MCF 10A (cell line): ENCODE measurements at regions not wholly inside any gene's neighbourhood (a gene's known extent, or its start where the extent isn't known, plus 50 kb on each side); places are given as distances from the start of the nearest gene placed in this dataset.

Source experiments
- BruUV-seq: library from RNA; stranded (reverse); fragments of 400-500 nt; replicated peaks from 2 replicates; lab custom pipeline; 2021; lab: Mats Ljungman, UMichigan
- CTCF ChIA-PET: fragments of 300-600 bp; sonication (Branson Sonifier 250); formaldehyde crosslinking; extraction: SDS; loops from one replicate; lab custom pipeline; 2021; ENCODE audit warnings: antibody characterized with exemption, inconsistent platforms; lab: Yijun Ruan, JAX
- POLR2A ChIA-PET: fragments of 300-600, 350-650 bp; sonication (Branson Sonifier 250); formaldehyde crosslinking; extraction: SDS; loops from one replicate; lab custom pipeline; 2020; ENCODE audit warnings: antibody characterized with exemption, inconsistent platforms; lab: Yijun Ruan, JAX
- DNase-seq: peaks from one replicate; pipeline ENCODE4 v3.0.0-alpha.2; 2018; ENCODE audit not compliant: unreplicated experiment
- H3K27ac Mint-ChIP-seq: one replicate; pipeline ENCODE4 v1.8.0; 2022; ENCODE audit warnings: mild to moderate bottlenecking, low read depth, mixed read lengths; ENCODE audit not compliant: unreplicated experiment
- H3K27me3 Mint-ChIP-seq: one replicate; pipeline ENCODE4 v1.8.0; 2022; ENCODE audit warnings: mixed read lengths; ENCODE audit not compliant: insufficient read depth, unreplicated experiment
- H3K36me3 Mint-ChIP-seq: one replicate; pipeline ENCODE4 v1.8.0; 2022; ENCODE audit warnings: mild to moderate bottlenecking, moderate library complexity, mixed read lengths; ENCODE audit not compliant: insufficient read depth, unreplicated experiment
- H3K4me1 Mint-ChIP-seq: one replicate; pipeline ENCODE4 v1.8.0; 2022; ENCODE audit warnings: mixed read lengths; ENCODE audit not compliant: insufficient read depth, unreplicated experiment
- H3K4me3 Mint-ChIP-seq: one replicate; pipeline ENCODE4 v1.8.0; 2022; ENCODE audit warnings: mild to moderate bottlenecking, moderate library complexity, mixed read lengths; ENCODE audit not compliant: unreplicated experiment
- H3K9me3 Mint-ChIP-seq: one replicate; pipeline ENCODE4 v1.8.0; 2022; ENCODE audit warnings: mixed read lengths; ENCODE audit not compliant: unreplicated experiment
- intact Hi-C: fragments of 100-400 bp; cut with micrococcal nuclease; formaldehyde crosslinking; loops from 2 replicates; pipeline ENCODE4 v1.14.1; 2022
- TF ChIP-seq, protein P1 (sequence below): fragments of 200-600 bp; IDR thresholded peaks from one replicate; pipeline ENCODE4 v1.8.0; 2022; ENCODE audit warnings: antibody characterized with exemption, mild to moderate bottlenecking; ENCODE audit not compliant: unreplicated experiment

- intact Hi-C loops: no loop called here
- CTCF ChIA-PET: interaction anchor here (0.6 kb wide), 1 partner anchor 971 kb away, joined by 3 read pairs; no protein-coding TSS in a partner anchor
- Mint-ChIP-seq H3K27ac (peak overlapping the region; percentile 57), H3K4me3 (no peak overlapping the region), H3K36me3 (no peaks in the 10 kb centered on the region), H3K4me1 (peaks cover 11% of the 10 kb centered on the region), H3K27me3 (no peaks in the 10 kb centered on the region), H3K9me3 (peaks cover 5% of the 10 kb centered on the region)
- TF ChIP-seq, protein P1, sequence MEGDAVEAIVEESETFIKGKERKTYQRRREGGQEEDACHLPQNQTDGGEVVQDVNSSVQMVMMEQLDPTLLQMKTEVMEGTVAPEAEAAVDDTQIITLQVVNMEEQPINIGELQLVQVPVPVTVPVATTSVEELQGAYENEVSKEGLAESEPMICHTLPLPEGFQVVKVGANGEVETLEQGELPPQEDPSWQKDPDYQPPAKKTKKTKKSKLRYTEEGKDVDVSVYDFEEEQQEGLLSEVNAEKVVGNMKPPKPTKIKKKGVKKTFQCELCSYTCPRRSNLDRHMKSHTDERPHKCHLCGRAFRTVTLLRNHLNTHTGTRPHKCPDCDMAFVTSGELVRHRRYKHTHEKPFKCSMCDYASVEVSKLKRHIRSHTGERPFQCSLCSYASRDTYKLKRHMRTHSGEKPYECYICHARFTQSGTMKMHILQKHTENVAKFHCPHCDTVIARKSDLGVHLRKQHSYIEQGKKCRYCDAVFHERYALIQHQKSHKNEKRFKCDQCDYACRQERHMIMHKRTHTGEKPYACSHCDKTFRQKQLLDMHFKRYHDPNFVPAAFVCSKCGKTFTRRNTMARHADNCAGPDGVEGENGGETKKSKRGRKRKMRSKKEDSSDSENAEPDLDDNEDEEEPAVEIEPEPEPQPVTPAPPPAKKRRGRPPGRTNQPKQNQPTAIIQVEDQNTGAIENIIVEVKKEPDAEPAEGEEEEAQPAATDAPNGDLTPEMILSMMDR: no peak
- BruUV-seq: no TSS peak
- POLR2A ChIA-PET: no interaction called here
- DNase-seq: peak; percentile 77
Measured at GRCh38 chr2:13558368-13558767, 841.6 kb downstream of the TRIB2 start.

- intact Hi-C loops: no loop called here
- no peak for DNase-seq
- Mint-ChIP-seq H3K4me3 (no peak overlapping the region), H3K9me3 (peaks cover 7% of the 10 kb centered on the region), H3K27me3 (no peaks in the 10 kb centered on the region), H3K4me1 (peaks cover 11% of the 10 kb centered on the region), H3K27ac (no peak overlapping the region), H3K36me3 (no peaks in the 10 kb centered on the region)
- CTCF ChIA-PET: no interaction called here
- TF ChIP-seq, protein P1: no peak
- POLR2A ChIA-PET: no interaction called here
- BruUV-seq: no TSS peak
Measured at GRCh38 chr2:13560322-13560721, 843.6 kb downstream of the TRIB2 start.

DNA sequence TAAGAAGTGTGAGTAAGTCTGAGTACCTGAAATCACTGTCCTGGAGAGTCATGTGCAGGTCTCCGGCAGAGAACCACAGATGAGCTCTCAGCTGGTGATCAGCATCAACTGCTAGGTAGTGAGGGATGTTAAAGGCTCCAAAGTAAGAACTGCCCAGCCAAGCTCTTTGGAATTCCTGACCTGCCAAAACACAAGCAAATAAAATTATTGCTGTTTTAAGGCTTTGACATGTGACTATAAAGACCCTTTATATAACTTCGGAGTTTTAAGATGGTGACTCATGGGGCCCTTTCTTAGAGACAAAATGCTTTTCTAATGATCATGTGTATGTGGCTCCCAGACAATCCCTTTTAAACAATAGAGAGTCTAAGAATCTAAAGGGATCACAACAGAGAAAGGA is 855.7 kb downstream of the TRIB2 start:
- Mint-ChIP-seq H3K27me3 (no peaks in the 10 kb centered on the region), H3K9me3 (no peaks in the 10 kb centered on the region), H3K36me3 (no peaks in the 10 kb centered on the region), H3K27ac (no peak overlapping the region), H3K4me3 (no peak overlapping the region), H3K4me1 (no peaks in the 10 kb centered on the region)
- intact Hi-C loops: no loop called here
- DNase-seq: no peak
- POLR2A ChIA-PET: no interaction called here
- CTCF ChIA-PET: no interaction called here
- TF ChIP-seq, protein P1: no peak
- BruUV-seq: no TSS peak

DNA sequence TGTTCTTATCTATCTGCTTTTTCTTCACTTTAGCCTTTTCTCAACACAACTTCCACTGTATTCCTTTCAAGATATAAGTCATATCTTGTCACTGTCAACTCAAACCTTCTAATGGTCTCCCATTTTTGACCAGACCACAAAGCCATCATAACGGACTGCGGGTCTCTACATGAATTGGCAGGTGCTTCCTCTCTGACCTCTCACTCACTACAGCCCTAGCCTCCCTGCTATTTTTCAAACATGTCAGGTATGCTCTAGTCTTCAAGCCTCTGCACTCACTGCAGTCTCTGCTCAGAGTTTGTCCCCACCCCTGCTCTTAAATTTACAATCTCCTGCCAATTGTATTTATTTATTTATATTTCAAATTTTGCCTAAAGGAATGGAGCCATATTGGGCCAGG is 858.1 kb downstream of the TRIB2 start:
- no TSS peak for BruUV-seq
- intact Hi-C loops: no loop called here
- ChIA-PET CTCF (no interaction called here), POLR2A (no interaction called here)
- no peak overlapping the region for H3K4me3 Mint-ChIP-seq
- no peak for DNase-seq
- no peaks in the 10 kb centered on the region for H3K36me3 Mint-ChIP-seq
- H3K9me3 Mint-ChIP-seq: no peaks in the 10 kb centered on the region
- no peaks in the 10 kb centered on the region for H3K27me3 Mint-ChIP-seq
- H3K4me1 Mint-ChIP-seq: no peaks in the 10 kb centered on the region
- no peak overlapping the region for H3K27ac Mint-ChIP-seq
- TF ChIP-seq, protein P1: no peak
